ENCODE measurements at regions not wholly inside any gene's neighbourhood (a gene's known extent, or its start where the extent isn't known, plus 50 kb on each side); places are given as distances from the start of the nearest gene placed in this dataset.

DNA sequence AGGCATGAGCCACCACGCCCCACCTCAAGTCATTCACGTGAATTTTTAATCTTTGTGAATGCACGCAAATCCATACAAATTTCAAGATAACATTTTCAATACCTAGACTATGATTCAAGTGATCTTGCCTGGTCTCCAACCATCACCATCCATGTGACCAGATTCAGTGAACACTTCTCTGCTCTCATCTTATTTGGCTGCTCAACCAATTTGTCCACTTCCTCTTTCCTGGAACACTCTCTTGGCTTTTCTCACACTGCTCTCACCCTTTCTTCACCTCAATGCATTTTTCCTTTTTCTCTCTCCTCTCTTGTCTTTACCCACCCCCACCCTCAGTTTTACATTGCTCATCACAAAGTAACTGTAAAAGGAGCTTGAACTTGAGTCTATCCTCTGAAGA, 354.7 kb upstream of the KIF2A start:
- no peak for TF ChIP-seq TAF1 (IDR thresholded peaks at IDR 0.05; ENCODE audit: borderline replicate concordance, low read depth, low read length)
- no peak for TF ChIP-seq POLR2A (IDR thresholded peaks at IDR 0.05; ENCODE audit: low read depth, low read length)
